H1 (cell line): ENCODE measurements at regions not wholly inside any gene's neighbourhood (a gene's known extent, or its start where the extent isn't known, plus 50 kb on each side); places are given as distances from the start of the nearest gene placed in this dataset.

Source experiments
- CBX5 ChIP-seq: fragments of 300-800, 300-1000 bp; sonication (generic); IDR thresholded peaks from 2 replicates; pipeline ENCODE4 v1.7.1; 2016; ENCODE audit warnings: antibody characterized with exemption, low read length, low read depth
- CTCF ChIP-seq, 3 experiments: IDR thresholded peaks; 1 replicate in 2 of 3; 2 replicates in 1 of 3; pipeline versions ENCODE4 v1.5.1 to v1.6.1; 2011; ENCODE audit warnings: low read length in 3 of 3, mild to moderate bottlenecking in 3 of 3, inconsistent platforms in 2 of 3, low read depth in 1 of 3, moderate library complexity in 1 of 3; ENCODE audit not compliant: insufficient read depth in 1 of 3; ENCODE audit errors: control extremely low read depth in 1 of 3
- EGR1 ChIP-seq: IDR thresholded peaks from 2 replicates; pipeline ENCODE4 v1.6.1; 2011; ENCODE audit warnings: low read depth, low read length, borderline replicate concordance
- EZH2 ChIP-seq: fragments of 200-600 bp; sonication (generic); IDR thresholded peaks from 2 replicates; pipeline ENCODE4 v1.7.1; 2012; ENCODE audit warnings: low read depth, mild to moderate bottlenecking, moderate library complexity, low read length, inconsistent platforms; ENCODE audit not compliant: severe bottlenecking
- JUND ChIP-seq: IDR thresholded peaks from 2 replicates; pipeline ENCODE4 v1.6.1; 2011; ENCODE audit warnings: mild to moderate bottlenecking, improper control_type of control experiment, low read length
- KDM1A ChIP-seq: fragments of 200-600, 300-600 bp; sonication (generic); IDR thresholded peaks from 2 replicates; pipeline ENCODE4 v1.7.1; 2016; ENCODE audit warnings: mild to moderate bottlenecking, low read length, borderline replicate concordance
- POLR2AphosphoS5 ChIP-seq: IDR thresholded peaks from 2 replicates; pipeline ENCODE4 v1.6.1; 2011; ENCODE audit warnings: low read depth, low read length
- TAF7 ChIP-seq: optimal IDR thresholded peaks from 2 replicates; pipeline ENCODE3; 2011; ENCODE audit warnings: low read depth, mild to moderate bottlenecking, inconsistent platforms, low read length, moderate library complexity, borderline replicate concordance
- ZNF274 ChIP-seq: IDR thresholded peaks from 2 replicates; pipeline ENCODE4 v1.7.0; 2012; ENCODE audit warnings: low read length, borderline replicate concordance; ENCODE audit errors: extremely low read depth

GRCh38 chr10:44578271-44578670 lies 193.4 kb upstream of the CXCL12 start:
- TF ChIP-seq KDM1A (no peak), ZNF274 (no peak), TAF7 (no peak), CTCF (IDR thresholded peaks at IDR 0.05; ENCODE audit: control extremely low read depth in 1 of 3, insufficient read depth in 1 of 3, low read depth in 1 of 3, low read length in 3 of 3) (no peak), JUND (no peak), POLR2AphosphoS5 (no peak), CBX5 (no peak), EGR1 (no peak), EZH2 (no peak)
